Mononuclear cell (primary cell): ENCODE measurements at regions not wholly inside any gene's neighbourhood (a gene's known extent, or its start where the extent isn't known, plus 50 kb on each side); places are given as distances from the start of the nearest gene placed in this dataset.

Experiments
- H3K27me3 ChIP-seq: 2 replicates; pipeline ENCODE4 v1.6.0; 2011; ENCODE audit warnings: low read length, control low read depth; ENCODE audit not compliant: insufficient read depth
- H3K4me1 ChIP-seq: 2 replicates; pipeline ENCODE4 v1.5.1; 2011; ENCODE audit warnings: mild to moderate bottlenecking, low read length, control low read depth; ENCODE audit not compliant: insufficient read depth
- H3K4me3 ChIP-seq: 2 replicates; pipeline ENCODE4 v1.5.1; 2011; ENCODE audit warnings: mild to moderate bottlenecking, low read length, moderate library complexity
- H3K9me3 ChIP-seq: 2 replicates; pipeline ENCODE4 v1.5.1; 2011; ENCODE audit warnings: low read depth, mild to moderate bottlenecking, control low read depth, low read length

DNA sequence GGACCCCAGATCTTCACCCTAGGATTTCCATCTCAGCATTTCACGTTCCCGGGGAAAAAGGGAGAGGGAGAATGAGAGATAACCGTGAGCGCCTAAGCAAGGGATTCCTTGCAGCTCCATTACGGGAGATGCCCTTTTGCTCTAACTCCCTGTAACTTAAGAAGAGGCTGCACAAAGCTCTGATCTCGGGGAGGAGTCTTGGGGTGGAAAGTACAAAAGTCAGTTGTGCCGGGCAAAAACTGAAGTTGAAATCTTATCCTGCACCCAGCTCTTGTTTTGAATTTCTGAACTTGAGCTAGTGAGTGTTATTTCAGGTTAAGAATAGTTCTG, 256.4 kb upstream of the SOX21 start:
- Histone ChIP-seq H3K4me3 (no peak overlapping the region), H3K4me1 (no peaks in the 10 kb centered on the region), H3K9me3 (no peaks in the 10 kb centered on the region), H3K27me3 (peaks cover 67% of the 10 kb centered on the region)

- Histone ChIP-seq H3K9me3 (no peaks in the 10 kb centered on the region), H3K4me1 (no peaks in the 10 kb centered on the region), H3K4me3 (no peak overlapping the region), H3K27me3 (peaks cover 69% of the 10 kb centered on the region)
Measured at GRCh38 chr13:94968040-94968756, 255.9 kb upstream of the SOX21 start.

- H3K4me1 ChIP-seq: no peaks in the 10 kb centered on the region
- peaks cover 69% of the 10 kb centered on the region for H3K27me3 ChIP-seq
- H3K4me3 ChIP-seq: no peak overlapping the region
- no peaks in the 10 kb centered on the region for H3K9me3 ChIP-seq
Measured at GRCh38 chr13:94967183-94968039, 255.1 kb upstream of the SOX21 start.

- Histone ChIP-seq H3K4me3 (no peak overlapping the region), H3K27me3 (peaks cover 67% of the 10 kb centered on the region)
Measured at GRCh38 chr13:94966422-94966955, 254.1 kb upstream of the SOX21 start.

GRCh38 chr13:94959626-94960025, 247.3 kb upstream of the SOX21 start:
- Histone ChIP-seq H3K4me1 (no peaks in the 10 kb centered on the region), H3K4me3 (no peak overlapping the region), H3K27me3 (peaks cover 5% of the 10 kb centered on the region), H3K9me3 (no peaks in the 10 kb centered on the region)

More at GRCh38 chr13:94966422-94966955, 254.1 kb upstream of the SOX21 start:
- Histone ChIP-seq H3K9me3 (no peaks in the 10 kb centered on the region), H3K4me1 (no peaks in the 10 kb centered on the region)

GRCh38 chr13:94956417-94957110, 244.2 kb upstream of the SOX21 start:
- H3K4me3 ChIP-seq: no peak overlapping the region
- H3K27me3 ChIP-seq: no peaks in the 10 kb centered on the region
- H3K9me3 ChIP-seq: no peaks in the 10 kb centered on the region
- no peaks in the 10 kb centered on the region for H3K4me1 ChIP-seq

GRCh38 chr13:94952787-94953186, 240.4 kb upstream of the SOX21 start:
- no peak overlapping the region for H3K4me3 ChIP-seq
- no peaks in the 10 kb centered on the region for H3K27me3 ChIP-seq
- H3K4me1 ChIP-seq: no peaks in the 10 kb centered on the region
- no peaks in the 10 kb centered on the region for H3K9me3 ChIP-seq

- Histone ChIP-seq H3K4me1 (no peaks in the 10 kb centered on the region), H3K9me3 (no peaks in the 10 kb centered on the region), H3K4me3 (no peak overlapping the region), H3K27me3 (no peaks in the 10 kb centered on the region)
Measured at GRCh38 chr13:94950303-94950702, 238.0 kb upstream of the SOX21 start.

GRCh38 chr13:94947965-94948371, 235.6 kb upstream of the SOX21 start:
- Histone ChIP-seq H3K4me1 (no peaks in the 10 kb centered on the region), H3K27me3 (no peaks in the 10 kb centered on the region), H3K4me3 (no peak overlapping the region), H3K9me3 (no peaks in the 10 kb centered on the region)

DNA sequence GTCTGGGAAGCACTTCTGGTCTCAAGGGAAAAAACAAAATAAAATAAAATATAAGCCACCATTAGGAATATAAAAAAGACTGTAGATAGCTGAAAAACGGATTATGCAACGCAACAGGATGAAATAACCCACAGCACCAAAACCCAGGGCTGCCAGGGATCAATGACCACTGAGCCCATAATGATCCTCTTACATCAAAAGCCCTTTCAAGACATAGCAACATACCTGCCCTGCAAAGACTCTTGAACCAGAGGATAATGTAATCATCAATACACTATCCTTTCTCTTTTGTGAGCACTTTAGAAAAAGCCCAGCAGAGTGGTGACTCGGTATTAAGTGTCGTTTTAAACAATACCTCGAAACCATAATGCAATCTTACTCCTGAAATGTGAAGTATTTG, 235.0 kb upstream of the SOX21 start:
- Histone ChIP-seq H3K27me3 (no peaks in the 10 kb centered on the region), H3K4me1 (no peaks in the 10 kb centered on the region), H3K4me3 (no peak overlapping the region), H3K9me3 (no peaks in the 10 kb centered on the region)

- H3K9me3 ChIP-seq: no peaks in the 10 kb centered on the region
- H3K4me3 ChIP-seq: no peak overlapping the region
- no peaks in the 10 kb centered on the region for H3K4me1 ChIP-seq
- H3K27me3 ChIP-seq: no peaks in the 10 kb centered on the region
Measured at GRCh38 chr13:94946039-94946438, 233.7 kb upstream of the SOX21 start.

DNA sequence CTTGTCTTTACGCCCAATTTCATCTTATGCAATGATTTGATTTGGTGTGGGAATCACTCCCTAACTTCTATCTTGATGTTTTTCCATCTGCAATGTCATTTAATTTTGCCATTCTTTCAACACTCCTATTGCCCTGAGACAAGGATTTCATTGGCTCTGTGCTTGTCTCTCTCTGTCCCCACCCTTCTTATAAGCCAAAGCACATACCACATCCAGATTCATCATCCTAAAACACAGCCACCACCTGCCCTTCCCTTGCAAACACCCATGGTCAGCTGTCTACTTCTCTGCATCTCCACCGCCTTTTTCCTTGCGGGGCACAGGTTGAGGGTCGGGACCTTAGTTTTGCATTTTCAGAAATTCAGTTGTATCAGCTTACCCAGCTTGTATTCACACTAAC, 225.8 kb upstream of the SOX21 start:
- Histone ChIP-seq H3K9me3 (no peaks in the 10 kb centered on the region), H3K4me3 (no peak overlapping the region), H3K27me3 (no peaks in the 10 kb centered on the region), H3K4me1 (no peaks in the 10 kb centered on the region)

GRCh38 chr13:94936633-94937032, 224.3 kb upstream of the SOX21 start:
- Histone ChIP-seq H3K9me3 (no peaks in the 10 kb centered on the region), H3K4me3 (no peak overlapping the region), H3K27me3 (no peaks in the 10 kb centered on the region), H3K4me1 (no peaks in the 10 kb centered on the region)

- Histone ChIP-seq H3K4me3 (no peak overlapping the region), H3K27me3 (no peaks in the 10 kb centered on the region), H3K4me1 (no peaks in the 10 kb centered on the region), H3K9me3 (no peaks in the 10 kb centered on the region)
Measured at GRCh38 chr13:94933936-94934335, 221.6 kb upstream of the SOX21 start.

DNA sequence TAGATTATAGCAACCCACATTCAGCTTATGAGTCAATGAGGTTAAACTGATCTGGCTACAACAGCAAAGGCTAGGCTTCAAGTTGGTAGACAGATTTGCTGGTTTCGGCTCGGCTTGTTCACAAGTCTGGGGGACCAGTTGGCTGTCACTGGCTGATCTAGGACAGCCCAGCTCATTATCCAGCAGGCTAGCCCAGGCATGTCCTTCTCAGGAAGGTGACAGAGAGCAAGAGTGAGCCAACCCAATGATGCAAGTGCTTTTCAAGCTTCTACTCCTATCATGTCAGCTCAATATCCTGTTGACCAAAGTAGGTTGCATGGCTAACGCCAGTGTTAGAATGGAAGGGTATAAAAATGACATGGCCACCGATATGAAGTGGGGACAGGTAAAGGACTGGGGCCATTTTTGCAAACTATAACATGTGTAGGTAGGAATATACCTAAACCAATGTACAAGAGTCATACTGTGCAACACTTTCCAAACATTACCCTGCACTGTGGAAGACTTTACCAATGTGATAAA, 220.9 kb upstream of the SOX21 start:
- Histone ChIP-seq H3K9me3 (no peaks in the 10 kb centered on the region), H3K4me1 (no peaks in the 10 kb centered on the region), H3K4me3 (no peak overlapping the region), H3K27me3 (no peaks in the 10 kb centered on the region)
